Activated CD4-positive, alpha-beta T cell treated with anti-CD3 and anti-CD28 coated beads for 36 hours (primary cell): ENCODE measurements at regions not wholly inside any gene's neighbourhood (a gene's known extent, or its start where the extent isn't known, plus 50 kb on each side); places are given as distances from the start of the nearest gene placed in this dataset.
"Not testable (repeated sequence)": the region's sequence is repeated elsewhere in the genome, so short reads cannot be mapped to it uniquely, and the experiment has no call there.

Experiments
- ATAC-seq: fragments of 200-7000 bp; cut with Tn5 transposase; one replicate; pipeline ENCODE4 v1.10.0; 2021; ENCODE audit warnings: mild to moderate bottlenecking, moderate library complexity
- CTCF ChIA-PET: fragments of 350-600 bp; sonication (Branson Sonifier 250); formaldehyde crosslinking; loops from one replicate; lab custom pipeline; 2021; ENCODE audit warnings: antibody characterized with exemption; lab: Charles Lee
- POLR2A ChIA-PET: fragments of 350-600 bp; sonication (Branson Sonifier 250); formaldehyde crosslinking; loops from one replicate; lab custom pipeline; 2021; ENCODE audit warnings: antibody characterized with exemption, inconsistent platforms; lab: Charles Lee
- DNase-seq: peaks from one replicate; pipeline ENCODE4 v3.0.0-alpha.2; 2020
- H3K27ac Mint-ChIP-seq: one replicate; pipeline ENCODE4 v1.8.0; 2021; ENCODE audit warnings: mixed read lengths
- H3K27me3 Mint-ChIP-seq: one replicate; pipeline ENCODE4 v1.8.0; 2021; ENCODE audit warnings: mixed read lengths
- H3K36me3 Mint-ChIP-seq: one replicate; pipeline ENCODE4 v1.8.0; 2021; ENCODE audit warnings: low read depth, mixed read lengths
- H3K4me1 Mint-ChIP-seq: one replicate; pipeline ENCODE4 v1.8.0; 2021; ENCODE audit warnings: mixed read lengths
- H3K4me3 Mint-ChIP-seq: one replicate; pipeline ENCODE4 v1.8.0; 2021; ENCODE audit warnings: mild to moderate bottlenecking, moderate library complexity, mixed read lengths
- H3K9me3 Mint-ChIP-seq: one replicate; pipeline ENCODE4 v1.8.0; 2021; ENCODE audit warnings: low read depth, mixed read lengths
- intact Hi-C, 2 experiments: fragments of 100-400 bp; cut with DNase I in 1 of 2; cut with micrococcal nuclease in 1 of 2; formaldehyde crosslinking; loops; one replicate each; pipeline versions ENCODE4 v1.14.2 to v1.15.1; 2022 to 2024; cut with DNase I, micrococcal nuclease

GRCh38 chrX:1021314-1021993, 191.0 kb downstream of the CRLF2 start:
- POLR2A ChIA-PET, CTCF ChIA-PET, H3K36me3 Mint-ChIP-seq, H3K4me1 Mint-ChIP-seq, H3K27me3 Mint-ChIP-seq, intact Hi-C loops, DNase-seq, H3K27ac Mint-ChIP-seq, H3K4me3 Mint-ChIP-seq, ATAC-seq, H3K9me3 Mint-ChIP-seq: not testable (repeated sequence)

GRCh38 chrX:1020634-1021166, 191.7 kb downstream of the CRLF2 start:
- no peaks in the 10 kb centered on the region for H3K4me1 Mint-ChIP-seq
- H3K36me3 Mint-ChIP-seq: no peaks in the 10 kb centered on the region
- DNase-seq (no peak), ATAC-seq (no peak)
- POLR2A ChIA-PET: no interaction called here
- CTCF ChIA-PET: no interaction called here
- H3K27ac Mint-ChIP-seq: no peak overlapping the region
- H3K9me3 Mint-ChIP-seq: no peaks in the 10 kb centered on the region
- no peak overlapping the region for H3K4me3 Mint-ChIP-seq
- H3K27me3 Mint-ChIP-seq: no peaks in the 10 kb centered on the region
- intact Hi-C loops: no loop called here

GRCh38 chrX:1016926-1017325, 195.5 kb downstream of the CRLF2 start:
- DNase-seq, CTCF ChIA-PET, intact Hi-C loops, ATAC-seq, H3K9me3 Mint-ChIP-seq, H3K36me3 Mint-ChIP-seq, POLR2A ChIA-PET, H3K4me1 Mint-ChIP-seq, H3K27ac Mint-ChIP-seq, H3K4me3 Mint-ChIP-seq, H3K27me3 Mint-ChIP-seq: not testable (repeated sequence)

- CTCF ChIA-PET, H3K36me3 Mint-ChIP-seq, intact Hi-C loops, ATAC-seq, H3K27me3 Mint-ChIP-seq, DNase-seq, H3K27ac Mint-ChIP-seq, H3K4me1 Mint-ChIP-seq, POLR2A ChIA-PET, H3K4me3 Mint-ChIP-seq, H3K9me3 Mint-ChIP-seq: not testable (repeated sequence)
Measured at GRCh38 chrX:1016281-1016680, 196.2 kb downstream of the CRLF2 start.

- Mint-ChIP-seq H3K4me3 (peak overlapping the region; percentile 6), H3K4me1 (no peaks in the 10 kb centered on the region), H3K36me3 (no peaks in the 10 kb centered on the region), H3K9me3 (no peaks in the 10 kb centered on the region), H3K27ac (no peak overlapping the region), H3K27me3 (peaks cover 2% of the 10 kb centered on the region)
- ATAC-seq: peak; percentile 36
- intact Hi-C loops: no loop called here
- ChIA-PET POLR2A (no interaction called here), CTCF (no interaction called here)
- peak; percentile 6 for DNase-seq
Measured at GRCh38 chrX:1012678-1013300, 199.7 kb downstream of the CRLF2 start.

- H3K27me3 Mint-ChIP-seq: peaks cover 2% of the 10 kb centered on the region
- DNase-seq: peak; percentile 25
- no peak overlapping the region for H3K27ac Mint-ChIP-seq
- ChIA-PET POLR2A (no interaction called here), CTCF (no interaction called here)
- H3K4me1 Mint-ChIP-seq: no peaks in the 10 kb centered on the region
- H3K4me3 Mint-ChIP-seq: no peak overlapping the region
- intact Hi-C loops: no loop called here
- no peak for ATAC-seq
- no peaks in the 10 kb centered on the region for H3K9me3 Mint-ChIP-seq
- no peaks in the 10 kb centered on the region for H3K36me3 Mint-ChIP-seq
Measured at GRCh38 chrX:1011691-1012283, 200.7 kb downstream of the CRLF2 start.

- Mint-ChIP-seq H3K4me3 (no peak overlapping the region), H3K27ac (no peak overlapping the region), H3K27me3 (peaks cover 2% of the 10 kb centered on the region), H3K36me3 (no peaks in the 10 kb centered on the region), H3K4me1 (no peaks in the 10 kb centered on the region), H3K9me3 (no peaks in the 10 kb centered on the region)
- DNase-seq (no peak), ATAC-seq (no peak)
- ChIA-PET POLR2A (no interaction called here), CTCF (no interaction called here)
- intact Hi-C loops: no loop called here
Measured at GRCh38 chrX:1009771-1010170, 202.7 kb downstream of the CRLF2 start.

GRCh38 chrX:1006156-1006730, 206.2 kb downstream of the CRLF2 start:
- Mint-ChIP-seq H3K4me1 (no peaks in the 10 kb centered on the region), H3K9me3 (no peaks in the 10 kb centered on the region), H3K36me3 (no peaks in the 10 kb centered on the region), H3K27ac (no peak overlapping the region), H3K27me3 (no peaks in the 10 kb centered on the region), H3K4me3 (no peak overlapping the region)
- DNase-seq (no peak), ATAC-seq (no peak)
- ChIA-PET POLR2A (no interaction called here), CTCF (no interaction called here)
- intact Hi-C loops: no loop called here

GRCh38 chrX:1002611-1003010, 209.8 kb downstream of the CRLF2 start:
- no peak for DNase-seq
- CTCF ChIA-PET: no interaction called here
- H3K4me1 Mint-ChIP-seq: no peaks in the 10 kb centered on the region
- no peak overlapping the region for H3K27ac Mint-ChIP-seq
- POLR2A ChIA-PET: no interaction called here
- H3K36me3 Mint-ChIP-seq: no peaks in the 10 kb centered on the region
- H3K4me3 Mint-ChIP-seq: no peak overlapping the region
- intact Hi-C loops: no loop called here
- H3K9me3 Mint-ChIP-seq: no peaks in the 10 kb centered on the region
- no peak for ATAC-seq
- no peaks in the 10 kb centered on the region for H3K27me3 Mint-ChIP-seq

GRCh38 chrX:997631-998137, 214.8 kb downstream of the CRLF2 start:
- H3K4me1 Mint-ChIP-seq: no peaks in the 10 kb centered on the region

GRCh38 chrX:994780-995179, 217.7 kb downstream of the CRLF2 start:
- POLR2A ChIA-PET: no interaction called here
- Mint-ChIP-seq H3K27ac (no peak overlapping the region), H3K27me3 (peaks cover 3% of the 10 kb centered on the region), H3K9me3 (peaks cover 18% of the 10 kb centered on the region), H3K4me3 (no peak overlapping the region), H3K4me1 (no peaks in the 10 kb centered on the region), H3K36me3 (peaks cover 7% of the 10 kb centered on the region)
- CTCF ChIA-PET: no interaction called here
- intact Hi-C loops: no loop called here
- ATAC-seq (no peak), DNase-seq (no peak)

More at GRCh38 chrX:997631-998137, 214.8 kb downstream of the CRLF2 start:
- Mint-ChIP-seq H3K9me3 (peaks cover 8% of the 10 kb centered on the region), H3K27ac (no peak overlapping the region), H3K36me3 (peaks cover 6% of the 10 kb centered on the region), H3K27me3 (no peaks in the 10 kb centered on the region), H3K4me3 (no peak overlapping the region)
- ChIA-PET CTCF (no interaction called here), POLR2A (no interaction called here)
- no peak for ATAC-seq
- intact Hi-C loops: no loop called here
- DNase-seq: no peak
